Ishikawa (cell line): ENCODE measurements at regions not wholly inside any gene's neighbourhood (a gene's known extent, or its start where the extent isn't known, plus 50 kb on each side); places are given as distances from the start of the nearest gene placed in this dataset.
A peak's percentile ranks its signal among the peaks of the same experiment; 100 is the strongest.

ENCODE experiments used
- CEBPB ChIP-seq: IDR thresholded peaks from 2 replicates; pipeline ENCODE4 v1.6.1; 2012
- CREB1 ChIP-seq: IDR thresholded peaks from 2 replicates; pipeline ENCODE4 v1.6.1; 2012; ENCODE audit warnings: low read depth
- EGR1 ChIP-seq: IDR thresholded peaks from 2 replicates; pipeline ENCODE4 v1.6.1; 2012
- EP300 ChIP-seq: IDR thresholded peaks from 2 replicates; pipeline ENCODE4 v1.6.1; 2012; ENCODE audit warnings: borderline replicate concordance
- FOXM1 ChIP-seq: IDR thresholded peaks from 2 replicates; pipeline ENCODE4 v1.6.1; 2012; ENCODE audit warnings: low read depth, borderline replicate concordance
- NFIC ChIP-seq: IDR thresholded peaks from 2 replicates; pipeline ENCODE4 v1.6.1; 2012
- RAD21 ChIP-seq: IDR thresholded peaks from 2 replicates; pipeline ENCODE4 v1.6.1; 2012; ENCODE audit warnings: low read depth
- TAF1 ChIP-seq: IDR thresholded peaks from 2 replicates; pipeline ENCODE4 v1.6.1; 2012; ENCODE audit warnings: low read depth, mild to moderate bottlenecking
- TCF12 ChIP-seq: IDR thresholded peaks from 2 replicates; pipeline ENCODE4 v1.6.1; 2012; ENCODE audit warnings: low read depth
- TEAD4 ChIP-seq: IDR thresholded peaks from 2 replicates; pipeline ENCODE4 v1.6.1; 2012
- USF1 ChIP-seq: IDR thresholded peaks from 2 replicates; pipeline ENCODE4 v1.6.1; 2012
- YY1 ChIP-seq: IDR thresholded peaks from 2 replicates; pipeline ENCODE4 v1.6.1; 2012; ENCODE audit warnings: low read depth
- ZBTB7A ChIP-seq: IDR thresholded peaks from 2 replicates; pipeline ENCODE4 v1.6.1; 2012; ENCODE audit warnings: low read depth
- TF ChIP-seq, protein P1 (sequence below): IDR thresholded peaks from 2 replicates; pipeline ENCODE4 v1.6.1; 2012
- TF ChIP-seq, protein P2 (sequence below): IDR thresholded peaks from 2 replicates; pipeline ENCODE4 v1.6.1; 2012; ENCODE audit warnings: low read depth, mild to moderate bottlenecking

GRCh38 chr10:56844978-56845529, 484.0 kb upstream of the ZWINT start:
- no peak for TF ChIP-seq TCF12

DNA sequence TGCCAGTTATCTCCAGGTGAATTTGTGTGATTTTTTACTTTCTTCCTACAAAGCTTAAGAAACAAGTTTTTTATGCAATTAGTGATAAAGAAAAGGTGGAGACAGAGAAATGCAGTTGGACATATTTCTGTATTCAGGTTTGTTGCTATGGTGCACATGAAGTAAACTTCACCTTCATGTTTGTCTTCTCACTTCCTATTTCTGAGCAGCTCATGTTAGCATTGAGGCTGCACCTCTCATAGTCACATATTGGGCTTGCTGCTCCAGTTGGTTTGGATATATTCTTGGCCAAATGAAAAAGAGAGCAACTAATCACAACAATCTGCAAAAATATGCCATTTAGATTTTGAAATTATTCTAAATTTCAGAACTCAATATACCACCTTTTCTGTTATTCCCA, 475.6 kb upstream of the ZWINT start:
- TF ChIP-seq ZBTB7A = no peak
- TF ChIP-seq, protein P1, sequence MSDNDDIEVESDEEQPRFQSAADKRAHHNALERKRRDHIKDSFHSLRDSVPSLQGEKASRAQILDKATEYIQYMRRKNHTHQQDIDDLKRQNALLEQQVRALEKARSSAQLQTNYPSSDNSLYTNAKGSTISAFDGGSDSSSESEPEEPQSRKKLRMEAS = no peak
- TF ChIP-seq USF1 = no peak
- no peak for TF ChIP-seq TCF12
- no peak for TF ChIP-seq EGR1
- TF ChIP-seq EP300 = no peak
- TF ChIP-seq RAD21 = no peak
- no peak for TF ChIP-seq CREB1
- no peak for TF ChIP-seq FOXM1
- no peak for TF ChIP-seq NFIC
- TF ChIP-seq, protein P2, sequence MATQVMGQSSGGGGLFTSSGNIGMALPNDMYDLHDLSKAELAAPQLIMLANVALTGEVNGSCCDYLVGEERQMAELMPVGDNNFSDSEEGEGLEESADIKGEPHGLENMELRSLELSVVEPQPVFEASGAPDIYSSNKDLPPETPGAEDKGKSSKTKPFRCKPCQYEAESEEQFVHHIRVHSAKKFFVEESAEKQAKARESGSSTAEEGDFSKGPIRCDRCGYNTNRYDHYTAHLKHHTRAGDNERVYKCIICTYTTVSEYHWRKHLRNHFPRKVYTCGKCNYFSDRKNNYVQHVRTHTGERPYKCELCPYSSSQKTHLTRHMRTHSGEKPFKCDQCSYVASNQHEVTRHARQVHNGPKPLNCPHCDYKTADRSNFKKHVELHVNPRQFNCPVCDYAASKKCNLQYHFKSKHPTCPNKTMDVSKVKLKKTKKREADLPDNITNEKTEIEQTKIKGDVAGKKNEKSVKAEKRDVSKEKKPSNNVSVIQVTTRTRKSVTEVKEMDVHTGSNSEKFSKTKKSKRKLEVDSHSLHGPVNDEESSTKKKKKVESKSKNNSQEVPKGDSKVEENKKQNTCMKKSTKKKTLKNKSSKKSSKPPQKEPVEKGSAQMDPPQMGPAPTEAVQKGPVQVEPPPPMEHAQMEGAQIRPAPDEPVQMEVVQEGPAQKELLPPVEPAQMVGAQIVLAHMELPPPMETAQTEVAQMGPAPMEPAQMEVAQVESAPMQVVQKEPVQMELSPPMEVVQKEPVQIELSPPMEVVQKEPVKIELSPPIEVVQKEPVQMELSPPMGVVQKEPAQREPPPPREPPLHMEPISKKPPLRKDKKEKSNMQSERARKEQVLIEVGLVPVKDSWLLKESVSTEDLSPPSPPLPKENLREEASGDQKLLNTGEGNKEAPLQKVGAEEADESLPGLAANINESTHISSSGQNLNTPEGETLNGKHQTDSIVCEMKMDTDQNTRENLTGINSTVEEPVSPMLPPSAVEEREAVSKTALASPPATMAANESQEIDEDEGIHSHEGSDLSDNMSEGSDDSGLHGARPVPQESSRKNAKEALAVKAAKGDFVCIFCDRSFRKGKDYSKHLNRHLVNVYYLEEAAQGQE = no peak
- TF ChIP-seq YY1 = no peak
- no peak for TF ChIP-seq TAF1
- no peak for TF ChIP-seq TEAD4
- TF ChIP-seq CEBPB = no peak

DNA sequence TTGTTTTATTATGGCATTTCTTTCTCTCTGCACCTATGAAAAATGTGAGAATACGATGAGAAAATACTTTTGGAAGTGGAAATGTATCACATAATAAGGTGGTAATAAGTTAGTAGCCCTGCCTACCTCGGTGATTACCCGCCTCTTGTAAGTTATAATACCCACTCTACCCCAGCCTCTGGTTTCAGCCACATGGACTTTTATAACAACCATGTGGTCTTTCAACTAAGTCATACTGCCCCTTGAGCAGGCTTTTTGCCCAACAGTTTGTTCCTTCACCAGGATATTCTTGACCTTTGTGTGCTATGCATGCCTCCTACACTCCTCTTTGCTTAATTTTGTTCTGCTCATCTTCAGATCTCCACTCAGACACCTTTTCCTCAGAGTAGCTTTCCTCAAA, 470.6 kb upstream of the ZWINT start:
- no peak for TF ChIP-seq EP300
- no peak for TF ChIP-seq CREB1
- no peak for TF ChIP-seq YY1
- TF ChIP-seq NFIC = no peak
- TF ChIP-seq USF1 = no peak
- TF ChIP-seq, protein P1 = no peak
- TF ChIP-seq TCF12 = no peak
- no peak for TF ChIP-seq TEAD4
- no peak for TF ChIP-seq RAD21
- TF ChIP-seq FOXM1 = no peak
- TF ChIP-seq, protein P2 = no peak
- no peak for TF ChIP-seq EGR1
- TF ChIP-seq ZBTB7A = no peak
- TF ChIP-seq CEBPB = no peak
- no peak for TF ChIP-seq TAF1

DNA sequence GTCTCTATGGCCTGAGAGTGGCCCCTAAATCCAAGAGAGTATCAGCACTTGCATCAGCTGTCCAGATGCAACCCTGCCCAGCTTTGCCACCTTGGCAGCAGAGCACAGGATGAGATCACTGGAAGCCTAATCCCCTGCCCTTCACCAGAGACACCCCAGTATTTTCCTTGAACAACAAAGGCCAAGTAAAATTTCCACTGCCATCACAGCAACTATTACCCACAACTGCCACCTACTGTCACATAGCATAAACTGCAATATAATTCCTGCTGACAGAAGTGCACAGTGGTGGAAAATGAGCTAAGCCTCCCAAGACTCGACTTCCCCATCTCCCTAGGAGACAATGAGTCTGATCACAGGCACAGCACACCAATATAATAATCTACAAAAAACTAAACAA, 462.8 kb upstream of the ZWINT start:
- TF ChIP-seq YY1 (no peak), RAD21 (peak; percentile 80)

GRCh38 chr10:56805022-56805421, 444.0 kb upstream of the ZWINT start:
- TF ChIP-seq TCF12 (no peak), NFIC (no peak), TAF1 (no peak), EP300 (no peak), CEBPB (no peak), CREB1 (no peak), RAD21 (no peak), YY1 (no peak), ZBTB7A (no peak), USF1 (no peak), FOXM1 (no peak), TEAD4 (no peak), EGR1 (no peak)
- TF ChIP-seq, protein P2 = no peak
- TF ChIP-seq, protein P1 = no peak
